CD4-positive, alpha-beta T cell (primary cell): ENCODE measurements at regions not wholly inside any gene's neighbourhood (a gene's known extent, or its start where the extent isn't known, plus 50 kb on each side); places are given as distances from the start of the nearest gene placed in this dataset.
A peak's percentile ranks its signal among the peaks of the same experiment; 100 is the strongest.

Experiments used
- ATAC-seq: fragments of 200-7000 bp; cut with Tn5 transposase; one replicate; pipeline ENCODE4 v1.10.0; 2022; ENCODE audit warnings: mild to moderate bottlenecking; ENCODE audit not compliant: poor library complexity
- CTCF ChIA-PET: fragments of 350-600 bp; sonication (Branson Sonifier 250); formaldehyde crosslinking; loops from one replicate; lab custom pipeline; 2021; ENCODE audit warnings: antibody characterized with exemption, inconsistent platforms; lab: Charles Lee
- POLR2A ChIA-PET: fragments of 350-600 bp; sonication (Branson Sonifier 250); formaldehyde crosslinking; loops from one replicate; lab custom pipeline; 2021; ENCODE audit warnings: antibody characterized with exemption, inconsistent platforms; lab: Charles Lee
- DNase-seq, 14 experiments: peaks; one replicate each; pipeline ENCODE4 v3.0.0-alpha.2; 2013 to 2020; ENCODE audit warnings: mixed read lengths in 2 of 14
- H3K27ac ChIP-seq, 2 donors: one replicate each; pipeline versions ENCODE4 v1.5.1 to v1.7.0; 2013; ENCODE audit warnings: low read length in 2 of 2, low read depth in 1 of 2, mild to moderate bottlenecking in 1 of 2
- H3K27me3 ChIP-seq, 2 experiments: 1 replicate in 1 of 2; 2 replicates in 1 of 2; pipeline versions ENCODE4 v1.6.1 to v1.7.0; 2013; ENCODE audit warnings: low read length in 2 of 2, control low read depth in 1 of 2, mild to moderate bottlenecking in 1 of 2, moderate library complexity in 1 of 2; ENCODE audit not compliant: insufficient read depth in 2 of 2, control insufficient read depth in 1 of 2
- H3K36me3 ChIP-seq: one replicate; pipeline ENCODE4 v1.6.1; 2013; ENCODE audit warnings: low read length, control low read depth; ENCODE audit not compliant: insufficient read depth
- H3K4me1 ChIP-seq: one replicate; pipeline ENCODE4 v1.6.1; 2013; ENCODE audit warnings: low read length, control low read depth; ENCODE audit not compliant: insufficient read depth
- H3K4me3 ChIP-seq: one replicate; pipeline ENCODE4 v1.5.1; 2013; ENCODE audit warnings: mild to moderate bottlenecking, low read length, moderate library complexity
- H3K9me3 ChIP-seq, 2 experiments: 1 replicate in 1 of 2; 2 replicates in 1 of 2; pipeline versions ENCODE4 v1.6.1 to v1.7.0; 2013; ENCODE audit warnings: low read length in 2 of 2, mild to moderate bottlenecking in 2 of 2, control low read depth in 1 of 2, moderate library complexity in 1 of 2; ENCODE audit not compliant: control insufficient read depth in 1 of 2, insufficient read depth in 1 of 2
- H3K27ac Mint-ChIP-seq: one replicate; pipeline ENCODE4 v1.8.0; 2020; ENCODE audit warnings: mixed read lengths
- H3K27me3 Mint-ChIP-seq: one replicate; pipeline ENCODE4 v1.8.0; 2021; ENCODE audit warnings: mixed read lengths
- H3K36me3 Mint-ChIP-seq: one replicate; pipeline ENCODE4 v1.8.0; 2021; ENCODE audit warnings: low read depth, mixed read lengths
- H3K4me1 Mint-ChIP-seq: one replicate; pipeline ENCODE4 v1.8.0; 2021; ENCODE audit warnings: low read depth, mixed read lengths
- H3K4me3 Mint-ChIP-seq: one replicate; pipeline ENCODE4 v1.8.0; 2020; ENCODE audit warnings: mild to moderate bottlenecking, mixed read lengths
- H3K9me3 Mint-ChIP-seq: one replicate; pipeline ENCODE4 v1.8.0; 2020; ENCODE audit warnings: mixed read lengths
- intact Hi-C, 2 experiments: fragments of 100-400 bp; cut with DNase I in 1 of 2; cut with micrococcal nuclease in 1 of 2; formaldehyde crosslinking; loops; one replicate each; pipeline versions ENCODE4 v1.15.1 to v1.9.0; 2023 to 2025; cut with DNase I, micrococcal nuclease
- TF ChIP-seq, protein P1 (sequence below): fragments of 200-600 bp; IDR thresholded peaks from one replicate; pipeline ENCODE4 v1.8.0; 2022; ENCODE audit warnings: antibody characterized with exemption, mild to moderate bottlenecking

GRCh38 chr3:111278959-111279358 is 207.3 kb downstream of the NECTIN3 start:
- H3K4me3 ChIP-seq, result no peak overlapping the region
- H3K9me3 ChIP-seq, result no peaks in the 10 kb centered on the region
- no peaks in the 10 kb centered on the region for H3K27me3 ChIP-seq
- Mint-ChIP-seq H3K27ac (no peak overlapping the region), H3K27me3 (no peaks in the 10 kb centered on the region), H3K9me3 (no peaks in the 10 kb centered on the region), H3K4me1 (peaks cover 32% of the 10 kb centered on the region), H3K4me3 (no peak overlapping the region), H3K36me3 (no peaks in the 10 kb centered on the region)
- H3K27ac ChIP-seq, result no peak overlapping the region
- H3K36me3 ChIP-seq, result no peaks in the 10 kb centered on the region
- TF ChIP-seq, protein P1, sequence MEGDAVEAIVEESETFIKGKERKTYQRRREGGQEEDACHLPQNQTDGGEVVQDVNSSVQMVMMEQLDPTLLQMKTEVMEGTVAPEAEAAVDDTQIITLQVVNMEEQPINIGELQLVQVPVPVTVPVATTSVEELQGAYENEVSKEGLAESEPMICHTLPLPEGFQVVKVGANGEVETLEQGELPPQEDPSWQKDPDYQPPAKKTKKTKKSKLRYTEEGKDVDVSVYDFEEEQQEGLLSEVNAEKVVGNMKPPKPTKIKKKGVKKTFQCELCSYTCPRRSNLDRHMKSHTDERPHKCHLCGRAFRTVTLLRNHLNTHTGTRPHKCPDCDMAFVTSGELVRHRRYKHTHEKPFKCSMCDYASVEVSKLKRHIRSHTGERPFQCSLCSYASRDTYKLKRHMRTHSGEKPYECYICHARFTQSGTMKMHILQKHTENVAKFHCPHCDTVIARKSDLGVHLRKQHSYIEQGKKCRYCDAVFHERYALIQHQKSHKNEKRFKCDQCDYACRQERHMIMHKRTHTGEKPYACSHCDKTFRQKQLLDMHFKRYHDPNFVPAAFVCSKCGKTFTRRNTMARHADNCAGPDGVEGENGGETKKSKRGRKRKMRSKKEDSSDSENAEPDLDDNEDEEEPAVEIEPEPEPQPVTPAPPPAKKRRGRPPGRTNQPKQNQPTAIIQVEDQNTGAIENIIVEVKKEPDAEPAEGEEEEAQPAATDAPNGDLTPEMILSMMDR, result no peak
- intact Hi-C loops, result no loop called here
- ChIA-PET CTCF (no interaction called here), POLR2A (no interaction called here)
- ATAC-seq, result no peak
- no peak for DNase-seq
- no peaks in the 10 kb centered on the region for H3K4me1 ChIP-seq

GRCh38 chr3:111282024-111282423 is 210.4 kb downstream of the NECTIN3 start:
- Mint-ChIP-seq H3K27ac (no peak overlapping the region), H3K4me3 (no peak overlapping the region), H3K36me3 (no peaks in the 10 kb centered on the region), H3K9me3 (no peaks in the 10 kb centered on the region), H3K4me1 (peaks cover 43% of the 10 kb centered on the region), H3K27me3 (no peaks in the 10 kb centered on the region)
- TF ChIP-seq, protein P1, result no peak
- Histone ChIP-seq H3K27me3 (no peaks in the 10 kb centered on the region), H3K9me3 (no peaks in the 10 kb centered on the region), H3K27ac (no peak overlapping the region), H3K4me3 (no peak overlapping the region), H3K36me3 (no peaks in the 10 kb centered on the region), H3K4me1 (no peaks in the 10 kb centered on the region)
- CTCF ChIA-PET, result no interaction called here
- POLR2A ChIA-PET, result interaction anchor here (0.6 kb wide), 1 partner anchor 9 kb away, joined by 3 read pairs; no protein-coding TSS in a partner anchor
- ATAC-seq (no peak), DNase-seq (peak in 2 of 14 experiments; percentile 12 to 19)
- intact Hi-C loops, result no loop called here

- Histone ChIP-seq H3K4me1 (no peaks in the 10 kb centered on the region), H3K27ac (no peak overlapping the region), H3K4me3 (no peak overlapping the region), H3K27me3 (no peaks in the 10 kb centered on the region), H3K36me3 (no peaks in the 10 kb centered on the region), H3K9me3 (no peaks in the 10 kb centered on the region)
- POLR2A ChIA-PET, result interaction anchor here (0.6 to 0.7 kb wide), 2 partner anchors 30 to 41 kb away, joined by 3 read pairs; no protein-coding TSS in a partner anchor
- H3K9me3 Mint-ChIP-seq, result no peaks in the 10 kb centered on the region
- peaks cover 31% of the 10 kb centered on the region for H3K4me1 Mint-ChIP-seq
- TF ChIP-seq, protein P1, result no peak
- no peaks in the 10 kb centered on the region for H3K27me3 Mint-ChIP-seq
- CTCF ChIA-PET, result no interaction called here
- H3K36me3 Mint-ChIP-seq, result no peaks in the 10 kb centered on the region
- ATAC-seq (no peak), DNase-seq (no peak)
- H3K27ac Mint-ChIP-seq, result no peak overlapping the region
- no peak overlapping the region for H3K4me3 Mint-ChIP-seq
- intact Hi-C loops, result no loop called here
Measured at GRCh38 chr3:111283165-111283564, 211.5 kb downstream of the NECTIN3 start.
